EL (cell line): ENCODE measurements at regions not wholly inside any gene's neighbourhood (a gene's known extent, or its start where the extent isn't known, plus 50 kb on each side); places are given as distances from the start of the nearest gene placed in this dataset.
"Not testable (repeated sequence)": the region's sequence is repeated elsewhere in the genome, so short reads cannot be mapped to it uniquely, and the experiment has no call there.

Experiments
- DNase-seq: peaks from one replicate; pipeline ENCODE4 v3.0.0-alpha.2; 2016

DNA sequence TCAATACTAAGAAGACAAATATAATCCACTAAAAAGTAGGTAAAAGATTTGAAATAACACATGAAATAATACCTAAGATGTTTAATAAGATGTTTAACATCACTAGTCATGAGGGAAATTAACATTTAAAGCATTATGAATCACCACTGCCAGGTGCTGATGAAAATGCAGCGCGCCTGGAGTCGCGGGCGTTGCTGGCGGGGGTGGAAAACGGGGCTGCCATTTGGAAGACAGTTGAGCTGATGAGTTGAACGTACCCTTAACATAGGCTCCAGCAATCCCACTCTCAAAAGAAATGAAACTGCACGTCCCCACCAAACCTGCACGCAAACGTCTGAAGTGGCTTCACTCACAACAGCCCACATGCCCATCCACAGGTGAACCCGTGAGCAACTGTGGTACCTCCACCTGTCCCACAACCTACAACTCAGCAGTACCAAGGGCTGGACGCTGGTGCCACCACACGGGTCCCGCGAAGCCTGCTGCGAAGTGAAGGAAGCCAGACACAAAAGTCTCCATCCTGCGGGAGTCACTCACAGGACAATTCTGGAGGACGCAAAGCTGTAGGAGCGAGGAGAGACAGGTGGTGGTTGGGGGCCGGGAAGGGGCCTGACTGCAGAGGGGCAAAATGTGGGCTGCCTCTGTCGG lies 189.3 kb downstream of the NPIPB11 start:
- DNase-seq, result not testable (repeated sequence)

GRCh38 chr16:29213770-29214169 lies 192.7 kb downstream of the NPIPB11 start:
- not testable (repeated sequence) for DNase-seq

DNA sequence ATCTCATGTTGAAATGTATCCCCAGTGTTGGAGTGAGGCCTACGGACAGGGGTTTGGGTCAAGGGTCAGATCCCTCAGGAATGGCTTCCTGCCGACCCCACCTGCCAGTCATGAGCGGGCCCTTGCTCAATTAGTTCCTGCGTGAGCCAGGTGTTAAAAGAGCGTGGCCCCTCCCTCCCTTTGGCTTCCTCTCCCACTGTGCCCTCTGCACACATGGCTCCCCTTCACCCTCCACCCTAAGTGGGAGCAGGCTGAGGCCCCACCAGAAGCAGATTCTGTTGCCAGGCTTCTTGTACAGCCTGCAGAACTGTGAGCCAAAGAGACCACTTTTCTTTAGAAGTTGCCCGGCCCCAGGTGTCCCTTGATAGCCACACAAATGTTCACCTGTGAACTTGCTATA lies 193.3 kb downstream of the NPIPB11 start:
- DNase-seq, result not testable (repeated sequence)

DNA sequence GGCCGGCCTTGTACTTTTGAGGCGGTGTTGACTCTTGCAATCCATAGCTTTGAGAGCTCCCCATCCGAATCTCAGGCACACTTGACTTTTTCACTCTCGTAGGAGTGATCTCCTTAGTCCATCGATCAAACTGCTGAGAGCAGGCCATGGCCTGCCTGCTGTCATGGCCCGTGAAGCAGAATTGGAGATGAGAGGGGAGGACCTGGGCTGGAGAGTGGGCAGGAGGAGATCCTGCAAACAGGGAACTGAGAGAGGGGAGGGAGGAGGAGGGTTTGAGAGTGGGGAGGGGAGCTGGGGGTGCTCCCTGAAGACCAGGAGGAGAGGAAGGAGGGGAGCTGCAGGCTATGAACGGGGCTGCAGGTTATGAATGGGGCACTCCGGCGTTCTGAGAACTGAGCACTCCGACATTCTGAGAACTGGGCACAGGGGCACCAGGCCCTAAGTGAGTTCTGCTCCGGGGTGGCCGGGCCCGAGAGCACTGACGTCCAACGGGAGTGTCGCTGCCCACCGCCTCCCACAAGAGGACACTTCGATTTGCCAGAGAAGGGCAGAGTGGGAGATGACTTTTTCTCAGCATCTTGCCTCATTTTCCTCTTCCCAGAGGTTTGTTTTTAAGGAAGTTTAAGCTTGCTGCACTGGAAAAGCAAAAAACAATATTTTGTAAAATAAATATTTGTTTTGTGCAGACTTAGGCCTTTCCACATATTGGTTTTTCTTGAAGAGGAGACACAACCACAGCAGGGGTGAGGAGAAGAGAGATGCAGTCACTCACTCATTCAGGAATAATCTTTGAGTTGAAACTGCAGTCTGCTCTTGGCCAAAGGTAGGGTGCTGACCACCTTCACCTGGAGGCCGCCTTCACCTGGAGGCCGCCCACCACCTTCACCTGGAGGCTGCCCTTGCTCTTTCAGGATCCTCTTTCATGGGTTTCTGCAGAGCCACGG lies 194.2 kb downstream of the NPIPB11 start:
- not testable (repeated sequence) for DNase-seq

- DNase-seq, result not testable (repeated sequence)
These were observed 195.1 kb downstream of the NPIPB11 start for GRCh38 chr16:29211456-29211855.

- DNase-seq, result not testable (repeated sequence)
These were observed 196.0 kb downstream of the NPIPB11 start for GRCh38 chr16:29210299-29211150.

GRCh38 chr16:29206120-29206519 lies 200.4 kb downstream of the NPIPB11 start:
- not testable (repeated sequence) for DNase-seq

DNA sequence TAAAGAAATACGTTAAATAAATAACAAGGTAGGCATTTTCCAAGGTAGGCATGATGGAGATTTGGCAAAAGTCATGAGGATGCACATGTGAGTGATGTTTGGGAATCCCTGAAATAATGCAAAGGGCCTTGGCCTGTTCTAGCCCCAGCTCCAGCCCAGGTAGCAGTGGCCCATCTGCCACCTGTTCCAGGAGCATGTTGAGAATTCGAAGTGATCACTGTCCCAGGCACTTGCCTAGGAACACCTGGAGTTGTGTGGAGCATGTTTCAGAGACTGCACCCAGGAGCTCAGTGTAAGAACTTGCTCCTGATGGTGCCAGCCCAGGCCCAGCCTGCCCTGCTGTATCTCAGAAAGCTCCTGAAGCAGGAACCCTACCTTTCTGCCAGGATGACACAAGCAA lies 201.4 kb downstream of the NPIPB11 start:
- not testable (repeated sequence) for DNase-seq

- DNase-seq, result no peak
These were observed 201.7 kb downstream of the NPIPB11 start for GRCh38 chr16:29204806-29205135.

DNA sequence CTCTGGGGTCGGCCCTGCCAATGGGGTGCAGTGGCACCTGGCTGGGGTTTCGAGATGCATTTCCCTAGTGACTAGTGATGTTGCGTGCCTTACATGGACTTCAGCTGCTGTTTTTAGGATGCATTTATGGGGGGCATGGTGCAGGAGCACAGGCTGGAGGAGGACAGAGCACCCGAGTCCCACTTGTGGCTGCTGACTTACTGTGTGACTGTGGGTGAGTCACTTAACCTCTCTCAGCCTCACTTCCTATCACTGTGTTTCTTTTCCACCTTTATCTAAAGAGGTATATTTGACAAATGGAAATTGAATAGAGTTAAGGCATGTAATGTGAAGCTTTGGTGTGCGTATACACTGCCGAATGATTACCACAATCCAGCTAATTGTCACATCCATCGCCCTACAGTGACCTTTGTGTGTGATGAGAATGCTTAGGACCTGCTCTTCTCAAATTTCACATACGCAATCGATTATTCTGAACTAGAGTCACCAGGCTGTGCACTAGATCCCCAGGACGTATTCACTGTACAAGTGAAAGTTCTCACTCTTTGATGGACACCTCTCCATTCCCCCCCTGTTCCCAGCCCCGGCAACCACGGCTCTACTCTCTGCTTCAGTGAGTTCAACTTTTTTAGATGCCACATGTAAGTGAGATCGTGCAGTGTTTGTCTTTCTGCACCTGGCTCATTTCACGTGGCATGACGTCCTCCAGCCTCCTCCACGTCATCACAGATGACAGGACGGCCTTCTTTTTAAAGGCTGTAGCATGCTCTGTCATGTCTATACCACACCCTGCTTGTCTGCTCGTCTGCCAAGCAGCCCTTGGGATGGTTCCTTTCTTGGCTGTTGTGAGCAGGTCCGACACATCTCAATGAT lies 202.3 kb downstream of the NPIPB11 start:
- DNase-seq, result not testable (repeated sequence)

- DNase-seq, result not testable (repeated sequence)
These were observed 203.2 kb downstream of the NPIPB11 start for GRCh38 chr16:29203046-29203932.

DNA sequence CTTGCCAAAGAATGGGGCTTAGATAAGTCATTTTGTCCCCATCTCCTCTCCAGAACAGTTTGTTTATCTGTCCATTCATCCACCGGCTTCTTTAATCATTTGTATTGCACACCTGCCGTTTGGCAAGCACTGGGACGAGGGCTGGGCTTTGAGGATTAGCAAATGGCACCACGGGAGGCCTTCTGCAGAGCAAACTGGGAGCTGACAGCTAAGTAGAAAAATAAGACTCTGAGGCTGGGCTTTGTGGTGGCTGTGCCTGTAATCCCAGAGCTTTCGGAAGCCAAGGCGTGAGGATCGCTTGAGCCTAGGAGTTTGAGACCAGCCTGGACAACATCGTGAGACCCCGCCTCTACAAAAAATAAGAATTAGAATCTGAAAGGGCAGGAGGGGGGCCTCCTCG lies 203.9 kb downstream of the NPIPB11 start:
- not testable (repeated sequence) for DNase-seq

DNA sequence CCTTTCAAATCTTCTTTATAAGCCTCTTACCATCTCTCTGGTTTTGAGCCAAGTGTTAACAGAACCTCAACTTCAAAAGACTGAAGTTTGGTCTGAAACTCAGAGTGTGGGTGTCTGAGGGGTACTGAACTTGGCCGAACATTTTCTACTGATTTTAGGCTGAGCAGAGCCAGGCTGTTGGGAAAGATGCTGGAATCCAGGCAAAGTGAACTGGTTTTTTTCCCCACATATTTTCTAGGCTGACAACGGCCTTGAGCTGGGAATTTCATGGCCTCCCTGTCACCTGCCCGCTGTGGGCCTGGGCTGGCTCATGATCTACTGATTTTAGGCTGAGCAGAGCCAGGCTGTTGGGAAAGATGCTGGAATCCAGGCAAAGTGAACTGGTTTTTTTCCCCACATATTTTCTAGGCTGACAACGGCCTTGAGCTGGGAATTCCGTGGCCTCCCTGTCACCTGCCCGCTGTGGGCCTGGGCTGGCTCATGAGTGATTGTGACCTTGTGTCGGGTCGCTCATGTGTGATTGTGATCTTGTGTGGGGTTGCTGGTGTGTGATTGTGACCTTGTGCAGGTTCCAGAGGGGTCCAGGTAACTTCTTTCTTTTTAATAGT lies 204.4 kb downstream of the NPIPB11 start:
- not testable (repeated sequence) for DNase-seq

DNA sequence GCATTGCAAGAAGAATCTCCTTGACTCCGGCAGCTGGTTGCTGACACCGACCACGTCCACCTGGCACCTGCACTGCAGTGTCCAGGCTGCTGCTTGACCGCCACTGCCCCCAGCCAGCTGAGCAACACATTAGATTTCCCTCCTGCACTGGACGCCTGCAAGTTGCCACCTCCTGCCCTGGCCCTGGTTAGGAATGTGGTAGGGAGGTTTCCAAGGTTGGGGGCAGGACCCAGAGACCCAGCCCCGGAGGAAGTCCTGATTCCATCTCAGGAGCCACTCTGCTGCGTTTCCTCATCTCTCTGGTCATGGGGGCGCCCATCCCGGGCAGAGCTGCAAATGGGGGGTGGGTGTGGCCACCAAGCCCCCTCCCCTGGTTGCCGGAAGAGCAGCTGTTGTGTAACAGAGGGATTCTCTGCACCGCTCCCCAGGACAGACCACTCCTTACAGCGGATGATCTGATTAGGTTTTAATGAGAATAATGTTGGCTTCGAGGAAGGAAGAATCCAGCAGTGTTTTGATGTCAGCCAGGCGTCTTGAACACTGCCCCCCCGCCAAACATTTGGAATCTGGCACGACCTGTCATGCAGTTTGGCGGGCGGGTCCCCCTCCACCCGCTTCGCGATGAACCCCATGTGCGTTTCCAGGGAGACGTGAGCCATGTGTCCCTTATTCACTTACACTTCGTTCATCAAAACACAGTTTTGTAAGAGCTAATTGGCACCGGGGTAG lies 205.1 kb downstream of the NPIPB11 start:
- not testable (repeated sequence) for DNase-seq

GRCh38 chr16:29200681-29201080 lies 205.8 kb downstream of the NPIPB11 start:
- not testable (repeated sequence) for DNase-seq

DNA sequence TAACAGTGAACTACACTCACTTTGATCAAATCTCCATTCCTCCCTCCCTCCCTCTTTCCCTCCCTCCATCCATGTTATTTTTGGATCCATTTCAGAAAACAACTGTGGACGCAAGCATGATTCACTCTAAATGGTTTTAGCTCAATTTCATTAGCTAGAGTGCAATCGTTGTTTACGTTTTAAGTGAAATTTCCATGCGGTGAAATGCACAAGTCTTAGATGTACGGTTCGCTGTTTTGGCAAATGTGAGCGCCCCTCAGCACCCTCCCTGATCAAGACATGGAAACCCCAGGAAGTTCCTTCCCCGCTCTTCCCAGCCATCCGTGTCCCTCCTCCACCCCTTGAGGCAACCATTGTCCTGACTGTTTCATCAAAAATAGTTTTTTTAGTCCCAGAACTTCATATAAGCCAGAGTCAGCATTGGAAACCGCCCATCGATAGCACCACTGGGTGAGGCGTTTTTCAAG lies 206.3 kb downstream of the NPIPB11 start:
- peak; percentile 66 for DNase-seq

GRCh38 chr16:29199626-29200025 lies 206.9 kb downstream of the NPIPB11 start:
- peak; percentile 20 for DNase-seq

DNA sequence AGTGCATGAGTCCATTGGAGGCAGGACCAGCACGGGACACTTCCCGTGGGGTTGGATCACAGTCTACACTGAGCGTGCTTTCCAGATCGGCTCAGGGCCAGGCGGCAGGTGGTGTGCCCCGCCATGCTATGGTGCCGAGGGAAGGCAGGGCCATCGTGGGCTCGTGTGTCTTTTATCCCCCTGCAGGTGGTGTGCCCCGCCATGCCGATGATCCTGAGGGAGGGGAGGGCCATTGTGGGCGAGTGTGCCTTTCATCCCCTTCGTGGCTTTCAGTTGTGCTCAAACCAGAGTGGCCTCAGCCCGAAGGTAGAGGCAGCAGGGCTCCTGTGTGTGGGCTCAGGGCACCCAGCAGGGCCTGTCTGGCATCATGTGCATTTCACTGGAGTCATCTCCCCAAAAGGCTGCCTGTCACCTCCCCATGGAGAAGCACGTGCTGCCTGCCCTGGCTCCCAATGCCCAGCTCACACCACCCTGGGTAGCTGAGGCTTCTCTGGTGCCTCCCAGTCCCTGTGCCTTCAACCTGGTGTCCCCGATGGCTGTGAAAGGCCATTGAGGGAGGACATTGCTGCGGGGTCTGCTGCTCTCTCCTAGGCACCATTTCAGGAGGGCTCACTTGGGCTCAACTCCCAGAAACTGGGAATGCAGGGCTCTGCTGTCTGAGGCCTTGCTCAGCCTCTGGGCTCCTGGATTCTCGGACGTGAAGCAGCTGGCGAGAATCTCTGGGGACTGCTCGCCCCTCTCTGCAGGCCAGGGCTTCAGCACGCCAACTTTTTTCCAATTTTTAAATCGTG lies 207.6 kb downstream of the NPIPB11 start:
- DNase-seq, result no peak

DNA sequence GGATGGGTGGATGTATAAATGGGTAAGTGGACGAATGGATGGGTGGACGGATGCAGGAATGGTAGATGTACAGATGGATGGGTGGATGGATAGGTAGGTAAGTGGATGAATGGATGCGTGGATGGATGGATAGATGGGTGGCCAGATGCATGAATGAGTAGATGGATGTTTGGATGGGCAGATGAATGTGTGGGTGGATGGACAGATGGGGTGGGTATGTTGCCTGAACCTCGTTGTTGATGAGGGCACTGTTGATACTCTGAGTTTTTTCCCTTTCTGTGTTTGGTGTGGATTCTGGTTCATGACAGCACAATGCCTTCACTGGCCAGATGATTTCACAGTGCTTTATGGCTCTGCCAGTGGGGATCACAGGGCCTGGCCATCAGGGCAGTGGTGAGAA lies 208.3 kb downstream of the NPIPB11 start:
- DNase-seq, result no peak
